HepG2 (cell line): ENCODE measurements at regions not wholly inside any gene's neighbourhood (a gene's known extent, or its start where the extent isn't known, plus 50 kb on each side); places are given as distances from the start of the nearest gene placed in this dataset.
"Not testable (repeated sequence)": the region's sequence is repeated elsewhere in the genome, so short reads cannot be mapped to it uniquely, and the experiment has no call there.

Experiments used
- ATAC-seq: fragments of 200-7000 bp; cut with Tn5 transposase; 3 replicates; pipeline ENCODE4 v1.9.1; 2020; ENCODE audit warnings: mild to moderate bottlenecking, moderate library complexity
- BruUV-seq: library from RNA; stranded (reverse); fragments of 400-500 nt; replicated peaks from 2 replicates; lab custom pipeline; 2021; lab: Mats Ljungman, UMichigan
- CTCF ChIA-PET: fragments of 300-600 bp; formaldehyde crosslinking; extraction: SDS; loops from one replicate; lab custom pipeline; 2021; ENCODE audit warnings: low total read pairs, inconsistent platforms, low intra/inter-chr PET ratio; lab: Yijun Ruan, JAX
- POLR2A ChIA-PET: fragments of 350-600 bp; sonication (Branson Sonifier 250); formaldehyde crosslinking; loops from one replicate; lab custom pipeline; 2020; ENCODE audit warnings: antibody characterized with exemption, inconsistent platforms; lab: Yijun Ruan, JAX
- DNase-seq: peaks from one replicate; pipeline ENCODE4 v3.0.0-alpha.2; 2015; ENCODE audit warnings: low spot score
- FAIRE-seq: peaks from 3 replicates; lab custom pipeline; 2011; peaks lifted over from hg19 to GRCh38; lab: Jason Lieb, UNC
- H2AFZ ChIP-seq: one replicate; pipeline ENCODE4 v1.6.1; 2011; ENCODE audit warnings: low read length, inconsistent platforms
- H3K27ac ChIP-seq: fragments of 300-600 bp; 3 replicates; pipeline ENCODE4 v1.8.0; 2011; ENCODE audit warnings: mixed run types, mild to moderate bottlenecking, mixed read lengths, low read length, inconsistent platforms; ENCODE audit not compliant: insufficient read depth; ENCODE audit errors: extremely low read length
- H3K27me3 ChIP-seq, 2 experiments: fragments of 200-600 bp in 1 of 2; 2 replicates in 1 of 2; 3 replicates in 1 of 2; pipeline versions ENCODE4 v1.6.0 to v1.8.0; 2011; ENCODE audit warnings: low read length in 2 of 2, mild to moderate bottlenecking in 2 of 2, moderate library complexity in 2 of 2, inconsistent platforms in 1 of 2; ENCODE audit not compliant: insufficient read depth in 2 of 2, control insufficient read depth in 1 of 2
- H3K36me3 ChIP-seq, 2 experiments: fragments of 200-600 bp in 1 of 2; replicated peaks in 1 of 2; 2 replicates in 1 of 2; 3 replicates in 1 of 2; pipeline versions ENCODE4 v1.5.1 to v1.8.0; 2011; ENCODE audit warnings: low read length in 2 of 2, inconsistent platforms in 1 of 2; ENCODE audit not compliant: insufficient read depth in 2 of 2, control insufficient read depth in 1 of 2
- H3K4me1 ChIP-seq: 2 replicates; pipeline ENCODE4 v1.5.1; 2012; ENCODE audit warnings: low read length, inconsistent platforms; ENCODE audit not compliant: insufficient read depth
- H3K4me2 ChIP-seq: 2 replicates; pipeline ENCODE4 v1.6.0; 2011; ENCODE audit warnings: low read depth, low read length, inconsistent platforms
- H3K4me3 ChIP-seq, 3 experiments: fragments of 200-600 bp in 1 of 3; sonication (generic), shearing (Covaris generic) in 1 of 3; replicated peaks in 1 of 3; 2 replicates each; pipeline ENCODE4 v1.5.1; 2011 to 2016; ENCODE audit warnings: low read length in 3 of 3, inconsistent platforms in 2 of 3, low read depth in 2 of 3, mild to moderate bottlenecking in 2 of 3, control low read depth in 1 of 3, mixed read lengths in 1 of 3; ENCODE audit not compliant: insufficient read depth in 1 of 3
- H3K79me2 ChIP-seq: one replicate; pipeline ENCODE4 v1.6.1; 2011; ENCODE audit warnings: low read length, inconsistent platforms; ENCODE audit not compliant: insufficient read depth
- H3K9ac ChIP-seq: 2 replicates; pipeline ENCODE4 v1.6.0; 2011; ENCODE audit warnings: mild to moderate bottlenecking, low read depth, low read length, inconsistent platforms; ENCODE audit not compliant: insufficient read depth
- H3K9me3 ChIP-seq: 2 replicates; pipeline ENCODE4 v1.5.1; 2012; ENCODE audit warnings: mild to moderate bottlenecking, low read length
- H4K20me1 ChIP-seq: 2 replicates; pipeline ENCODE4 v1.6.0; 2011; ENCODE audit warnings: inconsistent platforms, mild to moderate bottlenecking, low read length, moderate library complexity; ENCODE audit not compliant: insufficient read depth
- NONO ChIP-seq, 2 experiments: fragments of 450-650 bp in 1 of 2; sonication (generic) in 1 of 2; formaldehyde crosslinking in 1 of 2; IDR thresholded peaks in 1 of 2; conservative IDR thresholded peaks in 1 of 2; 2 replicates each; pipeline versions ENCODE4 v1.6.1 to v1.8.0; 2017 to 2022; ENCODE audit warnings: mild to moderate bottlenecking in 1 of 2, missing genetic modification reagents in 1 of 2, moderate library complexity in 1 of 2
- PHF21A ChIP-seq: sonication (generic); formaldehyde crosslinking; IDR thresholded peaks from 2 replicates; pipeline ENCODE4 v1.5.0; 2020; ENCODE audit warnings: mild to moderate bottlenecking, missing genetic modification reagents
- PRDM10 ChIP-seq: sonication (generic); formaldehyde crosslinking; IDR thresholded peaks from 2 replicates; pipeline ENCODE4 v1.4.0; 2020; ENCODE audit warnings: low read depth, missing genetic modification reagents
- RELA ChIP-seq: sonication (generic); formaldehyde crosslinking; IDR thresholded peaks from 2 replicates; pipeline ENCODE4 v1.4.0; 2020; ENCODE audit warnings: missing genetic modification reagents
- SPEN ChIP-seq: sonication (generic); formaldehyde crosslinking; IDR thresholded peaks from 2 replicates; pipeline ENCODE4 v1.5.1; 2020; ENCODE audit warnings: low read depth, mild to moderate bottlenecking, missing genetic modification reagents
- ZFP82 ChIP-seq: sonication (generic); formaldehyde crosslinking; IDR thresholded peaks from 2 replicates; pipeline ENCODE4 v1.5.1; 2020; ENCODE audit warnings: mild to moderate bottlenecking, missing genetic modification reagents, borderline replicate concordance
- ZNF234 ChIP-seq: sonication (generic); formaldehyde crosslinking; conservative IDR thresholded peaks from 2 replicates; pipeline ENCODE4 v1.5.1; 2020; ENCODE audit warnings: mild to moderate bottlenecking, missing genetic modification reagents
- ZNF282 ChIP-seq: fragments of 450-650 bp; IDR thresholded peaks from 2 replicates; pipeline ENCODE4 v1.6.1; 2018; ENCODE audit not compliant: partially characterized antibody
- ZNF556 ChIP-seq: sonication (generic); formaldehyde crosslinking; IDR thresholded peaks from 2 replicates; pipeline ENCODE4 v1.4.0; 2020; ENCODE audit warnings: mild to moderate bottlenecking, missing genetic modification reagents, borderline replicate concordance
- WGBS: methylation state at CpG from one replicate; pipeline ENCODE4 v1.1.6; 2017; ENCODE audit warnings: low lambda C conversion rate; 5-methylcytosine and 5-hydroxymethylcytosine counted together
- in situ Hi-C: cut with HindIII; loops from 2 replicates; pipeline ENCODE4 v1.10.0; 2017; ENCODE audit warnings: low pct_unique_long_range_greater_than_20kb; ENCODE audit not compliant: extremely low pct_ligation_motif_present
- intact Hi-C: fragments of 100-400 bp; cut with micrococcal nuclease; formaldehyde crosslinking; loops from one replicate; pipeline ENCODE4 v1.10.0; 2022; ENCODE audit not compliant: unreplicated experiment

GRCh38 chr1:233759665-233760064 is 144.8 kb upstream of the SLC35F3 start (continued):
- no peak for TF ChIP-seq PRDM10 (CRISPR knock-in tag)

GRCh38 chr1:233764304-233764703 is 140.2 kb upstream of the SLC35F3 start:
- DNase-seq, H3K4me2 ChIP-seq, ATAC-seq, BruUV-seq, H3K36me3 ChIP-seq, in situ Hi-C loops, intact Hi-C loops, H3K4me3 ChIP-seq, H3K9me3 ChIP-seq, H3K27ac ChIP-seq, H3K27me3 ChIP-seq, CTCF ChIA-PET, H3K79me2 ChIP-seq, H3K9ac ChIP-seq, POLR2A ChIA-PET, H3K4me1 ChIP-seq, H4K20me1 ChIP-seq, FAIRE-seq, H2AFZ ChIP-seq: not testable (repeated sequence)
- WGBS, result 18% methylated on average over 3 of the region's 3 CpGs

- no peak overlapping the region for H2AFZ ChIP-seq
- in situ Hi-C loops, result loop anchor here (25.0 kb wide), 1 partner anchor 340 kb away; no protein-coding TSS in a partner anchor
- FAIRE-seq, result no peak
- H3K36me3 ChIP-seq, result no peaks in the 10 kb centered on the region
- no peak for ATAC-seq
- H3K9me3 ChIP-seq, result peaks cover 10% of the 10 kb centered on the region
- H3K4me1 ChIP-seq, result no peaks in the 10 kb centered on the region
- H3K4me3 ChIP-seq, result no peak overlapping the region
- H3K27me3 ChIP-seq, result no peaks in the 10 kb centered on the region
- no peaks in the 10 kb centered on the region for H4K20me1 ChIP-seq
- DNase-seq, result no peak
- H3K4me2 ChIP-seq, result no peak overlapping the region
- no peak overlapping the region for H3K9ac ChIP-seq
- no TSS peak for BruUV-seq
- 71% methylated on average over 1 of the region's 1 CpG for WGBS
- H3K79me2 ChIP-seq, result no peaks in the 10 kb centered on the region
- intact Hi-C loops, result no loop called here
- H3K27ac ChIP-seq, result no peak overlapping the region
- ChIA-PET CTCF (no interaction called here), POLR2A (no interaction called here)
- no peak for TF ChIP-seq ZNF282
- no peak for TF ChIP-seq ZNF556
- no peak for TF ChIP-seq PRDM10 (CRISPR knock-in tag)
- TF ChIP-seq RELA (CRISPR knock-in tag), result no peak
- TF ChIP-seq ZNF234 (CRISPR knock-in tag), result no peak
- no peak for TF ChIP-seq SPEN (CRISPR knock-in tag)
- TF ChIP-seq ZFP82 (CRISPR knock-in tag), result no peak
- TF ChIP-seq PHF21A (CRISPR knock-in tag), result no peak
- TF ChIP-seq NONO (IDR thresholded peaks at IDR 0.05), result no peak
- no peak for TF ChIP-seq NONO (CRISPR knock-in tag; conservative IDR thresholded peaks at IDR 0.05)
Observed at GRCh38 chr1:233777566-233777965, 126.9 kb upstream of the SLC35F3 start.
